Endodermal cell (in vitro differentiated cells): ENCODE measurements at regions not wholly inside any gene's neighbourhood (a gene's known extent, or its start where the extent isn't known, plus 50 kb on each side); places are given as distances from the start of the nearest gene placed in this dataset.

ENCODE experiments used
- DNase-seq: peaks from one replicate; pipeline ENCODE4 v3.0.0-alpha.2; 2017
- H3K27ac ChIP-seq: 2 replicates; pipeline ENCODE4 v1.5.1; 2013; ENCODE audit warnings: mild to moderate bottlenecking, low read depth, low read length, moderate library complexity
- H3K27me3 ChIP-seq: 2 replicates; pipeline ENCODE4 v1.6.1; 2013; ENCODE audit warnings: mild to moderate bottlenecking, low read length, moderate library complexity; ENCODE audit not compliant: insufficient read depth, control insufficient read depth, poor library complexity, severe bottlenecking
- H3K36me3 ChIP-seq: 2 replicates; pipeline ENCODE4 v1.7.0; 2013; ENCODE audit warnings: mild to moderate bottlenecking, low read length, moderate library complexity; ENCODE audit not compliant: control insufficient read depth, insufficient read depth
- H3K4me1 ChIP-seq: one replicate; pipeline ENCODE4 v1.7.0; 2013; ENCODE audit warnings: low read length; ENCODE audit not compliant: control insufficient read depth, insufficient read depth
- H3K4me3 ChIP-seq: 2 replicates; pipeline ENCODE4 v1.5.1; 2013; ENCODE audit warnings: mild to moderate bottlenecking, low read length, moderate library complexity
- H3K9ac ChIP-seq: 2 replicates; pipeline ENCODE4 v1.6.1; 2013; ENCODE audit warnings: mild to moderate bottlenecking, low read length, moderate library complexity; ENCODE audit not compliant: poor library complexity, severe bottlenecking; ENCODE audit errors: extremely low read depth
- H3K9me3 ChIP-seq: 2 replicates; pipeline ENCODE4 v1.6.1; 2013; ENCODE audit warnings: mild to moderate bottlenecking, low read length, moderate library complexity; ENCODE audit not compliant: control insufficient read depth
- H3K27ac Mint-ChIP-seq: 2 replicates; pipeline ENCODE4 v1.8.0; 2020; ENCODE audit warnings: mixed read lengths
- H3K27me3 Mint-ChIP-seq: 2 replicates; pipeline ENCODE4 v1.8.0; 2021; ENCODE audit warnings: mild to moderate bottlenecking, mixed read lengths; ENCODE audit not compliant: insufficient read depth
- H3K36me3 Mint-ChIP-seq: 2 replicates; pipeline ENCODE4 v1.8.0; 2020; ENCODE audit warnings: low read depth, mixed read lengths
- H3K4me1 Mint-ChIP-seq: 2 replicates; pipeline ENCODE4 v1.8.0; 2020; ENCODE audit warnings: mixed read lengths
- H3K4me3 Mint-ChIP-seq: 2 replicates; pipeline ENCODE4 v1.8.0; 2020; ENCODE audit warnings: mild to moderate bottlenecking, moderate library complexity, mixed read lengths
- H3K9me3 Mint-ChIP-seq: 2 replicates; pipeline ENCODE4 v1.8.0; 2020; ENCODE audit warnings: mild to moderate bottlenecking, mixed read lengths
- CTCF ChIP-seq: fragments of 200-600 bp; sonication (generic); conservative IDR thresholded peaks from 2 replicates; pipeline ENCODE4 v1.5.0; 2021; ENCODE audit warnings: antibody characterized with exemption, mild to moderate bottlenecking
- WGBS, 2 experiments: methylation state at CpG; one replicate each; pipeline versions ENCODE4 v1.1.5 to v1.1.7; 2013; ENCODE audit warnings: missing lambda C conversion rate in 2 of 2, mixed read lengths in 1 of 2; ENCODE audit not compliant: insufficient coverage in 1 of 2, insufficient read length in 1 of 2; 5-methylcytosine and 5-hydroxymethylcytosine counted together

- H3K9me3 ChIP-seq, result no peaks in the 10 kb centered on the region
- no peak overlapping the region for H3K27ac Mint-ChIP-seq
- no peaks in the 10 kb centered on the region for H3K27me3 Mint-ChIP-seq
- no peak overlapping the region for H3K9ac ChIP-seq
- no peak for DNase-seq
- H3K9me3 Mint-ChIP-seq, result no peaks in the 10 kb centered on the region
- 93% methylated on average over 3 of the region's 3 CpGs; no CpG with 5 or more reads in 1 of the 2 experiments for WGBS, 2 experiments
- no peak for TF ChIP-seq CTCF
- no peaks in the 10 kb centered on the region for H3K36me3 ChIP-seq
- no peaks in the 10 kb centered on the region for H3K4me1 ChIP-seq
- no peaks in the 10 kb centered on the region for H3K4me1 Mint-ChIP-seq
- no peak overlapping the region for H3K27ac ChIP-seq
- no peaks in the 10 kb centered on the region for H3K27me3 ChIP-seq
- no peak overlapping the region for H3K4me3 ChIP-seq
- H3K36me3 Mint-ChIP-seq, result no peaks in the 10 kb centered on the region
- no peak overlapping the region for H3K4me3 Mint-ChIP-seq
These were observed 249.8 kb upstream of the AKR1E2 start for GRCh38 chr10:4576206-4576605.

GRCh38 chr10:4569151-4569550, 256.9 kb upstream of the AKR1E2 start:
- Histone ChIP-seq H3K9ac (no peak overlapping the region), H3K4me3 (no peak overlapping the region), H3K27ac (no peak overlapping the region), H3K27me3 (no peaks in the 10 kb centered on the region), H3K4me1 (no peaks in the 10 kb centered on the region), H3K9me3 (no peaks in the 10 kb centered on the region), H3K36me3 (no peaks in the 10 kb centered on the region)
- H3K4me3 Mint-ChIP-seq, result no peak overlapping the region
- H3K9me3 Mint-ChIP-seq, result no peaks in the 10 kb centered on the region
- no peaks in the 10 kb centered on the region for H3K36me3 Mint-ChIP-seq
- H3K27me3 Mint-ChIP-seq, result no peaks in the 10 kb centered on the region
- WGBS, 2 experiments, result 80 to 90% methylated on average over 2 to 3 of the region's 3 CpGs
- H3K27ac Mint-ChIP-seq, result no peak overlapping the region
- no peak for TF ChIP-seq CTCF
- H3K4me1 Mint-ChIP-seq, result peaks cover 1% of the 10 kb centered on the region
- no peak for DNase-seq

- H3K4me3 Mint-ChIP-seq, result no peak overlapping the region
- no peaks in the 10 kb centered on the region for H3K27me3 ChIP-seq
- H3K4me1 Mint-ChIP-seq, result peaks cover 1% of the 10 kb centered on the region
- no peaks in the 10 kb centered on the region for H3K9me3 ChIP-seq
- H3K27ac ChIP-seq, result no peak overlapping the region
- H3K36me3 ChIP-seq, result no peaks in the 10 kb centered on the region
- no peak overlapping the region for H3K27ac Mint-ChIP-seq
- H3K36me3 Mint-ChIP-seq, result no peaks in the 10 kb centered on the region
- H3K4me1 ChIP-seq, result no peaks in the 10 kb centered on the region
- no peak for DNase-seq
- no peaks in the 10 kb centered on the region for H3K27me3 Mint-ChIP-seq
- H3K9me3 Mint-ChIP-seq, result no peaks in the 10 kb centered on the region
- no peak overlapping the region for H3K9ac ChIP-seq
- no peak overlapping the region for H3K4me3 ChIP-seq
- no peak for TF ChIP-seq CTCF
- 75 to 89% methylated on average over 2 to 4 of the region's 4 CpGs for WGBS, 2 experiments
These were observed 257.3 kb upstream of the AKR1E2 start for GRCh38 chr10:4568731-4569130.
